ENCODE measurements at regions not wholly inside any gene's neighbourhood (a gene's known extent, or its start where the extent isn't known, plus 50 kb on each side); places are given as distances from the start of the nearest gene placed in this dataset.

DNA sequence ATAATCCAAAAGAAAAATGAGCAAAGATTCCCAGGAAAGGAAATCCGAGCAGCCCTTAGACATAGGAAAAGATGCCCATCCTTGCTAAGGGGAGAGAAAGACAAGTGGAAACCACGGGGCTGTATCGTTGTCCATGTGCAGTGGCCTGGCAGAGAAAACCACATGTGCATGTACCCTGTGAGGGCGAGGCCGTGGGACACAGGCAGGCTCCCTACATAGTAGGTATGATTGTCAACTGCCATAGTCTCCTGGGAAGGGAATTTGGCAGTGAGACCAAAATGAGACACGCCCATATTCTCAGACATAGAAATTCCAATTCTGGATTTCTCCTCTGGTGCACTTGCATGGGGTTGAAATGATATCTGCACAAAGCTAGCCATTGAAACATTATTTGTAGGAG lies 169.7 kb upstream of the SALL4 start:
- Mint-ChIP-seq H3K27ac (ENCODE audit: unreplicated experiment) (no peak overlapping the region), H3K36me3 (ENCODE audit: low read depth) (no peaks in the 10 kb centered on the region), H3K4me1 (ENCODE audit: low read depth) (peaks cover 8% of the 10 kb centered on the region), H3K4me3 (ENCODE audit: unreplicated experiment) (no peak overlapping the region), H3K9me3 (ENCODE audit: low read depth) (no peaks in the 10 kb centered on the region), H3K27me3 (ENCODE audit: low read depth) (no peaks in the 10 kb centered on the region)
- DNase-seq (ENCODE audit: low spot score), result no peak
- TF ChIP-seq, protein P1, sequence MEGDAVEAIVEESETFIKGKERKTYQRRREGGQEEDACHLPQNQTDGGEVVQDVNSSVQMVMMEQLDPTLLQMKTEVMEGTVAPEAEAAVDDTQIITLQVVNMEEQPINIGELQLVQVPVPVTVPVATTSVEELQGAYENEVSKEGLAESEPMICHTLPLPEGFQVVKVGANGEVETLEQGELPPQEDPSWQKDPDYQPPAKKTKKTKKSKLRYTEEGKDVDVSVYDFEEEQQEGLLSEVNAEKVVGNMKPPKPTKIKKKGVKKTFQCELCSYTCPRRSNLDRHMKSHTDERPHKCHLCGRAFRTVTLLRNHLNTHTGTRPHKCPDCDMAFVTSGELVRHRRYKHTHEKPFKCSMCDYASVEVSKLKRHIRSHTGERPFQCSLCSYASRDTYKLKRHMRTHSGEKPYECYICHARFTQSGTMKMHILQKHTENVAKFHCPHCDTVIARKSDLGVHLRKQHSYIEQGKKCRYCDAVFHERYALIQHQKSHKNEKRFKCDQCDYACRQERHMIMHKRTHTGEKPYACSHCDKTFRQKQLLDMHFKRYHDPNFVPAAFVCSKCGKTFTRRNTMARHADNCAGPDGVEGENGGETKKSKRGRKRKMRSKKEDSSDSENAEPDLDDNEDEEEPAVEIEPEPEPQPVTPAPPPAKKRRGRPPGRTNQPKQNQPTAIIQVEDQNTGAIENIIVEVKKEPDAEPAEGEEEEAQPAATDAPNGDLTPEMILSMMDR (IDR thresholded peaks at IDR 0.05), result no peak

DNA sequence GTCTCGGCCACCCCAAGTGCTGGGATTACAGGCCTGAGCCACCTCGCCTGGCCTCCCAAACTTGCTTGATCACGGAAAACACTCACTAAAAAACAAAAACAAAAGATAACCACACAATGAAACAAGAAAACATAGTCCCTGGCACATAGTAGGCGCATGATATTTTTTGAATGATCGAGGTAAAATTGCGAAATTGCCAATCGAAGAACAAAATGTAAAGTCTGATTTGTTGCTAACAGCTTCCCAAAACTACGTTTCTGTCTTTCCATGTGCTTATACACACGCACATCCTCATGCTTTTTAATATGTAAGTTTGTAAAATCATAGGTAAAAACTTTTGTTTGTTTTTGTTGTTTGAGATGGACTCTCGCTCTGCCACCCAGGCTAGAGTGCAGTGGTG lies 168.5 kb upstream of the SALL4 start:
- peaks cover 8% of the 10 kb centered on the region for H3K4me1 Mint-ChIP-seq (ENCODE audit: low read depth)
- TF ChIP-seq, protein P1 (IDR thresholded peaks at IDR 0.05), result no peak
- no peak overlapping the region for H3K27ac Mint-ChIP-seq (ENCODE audit: unreplicated experiment)
- H3K27me3 Mint-ChIP-seq (ENCODE audit: low read depth), result no peaks in the 10 kb centered on the region
- DNase-seq (ENCODE audit: low spot score), result no peak
- H3K9me3 Mint-ChIP-seq (ENCODE audit: low read depth), result no peaks in the 10 kb centered on the region
- H3K4me3 Mint-ChIP-seq (ENCODE audit: unreplicated experiment), result no peak overlapping the region
- H3K36me3 Mint-ChIP-seq (ENCODE audit: low read depth), result no peaks in the 10 kb centered on the region

DNA sequence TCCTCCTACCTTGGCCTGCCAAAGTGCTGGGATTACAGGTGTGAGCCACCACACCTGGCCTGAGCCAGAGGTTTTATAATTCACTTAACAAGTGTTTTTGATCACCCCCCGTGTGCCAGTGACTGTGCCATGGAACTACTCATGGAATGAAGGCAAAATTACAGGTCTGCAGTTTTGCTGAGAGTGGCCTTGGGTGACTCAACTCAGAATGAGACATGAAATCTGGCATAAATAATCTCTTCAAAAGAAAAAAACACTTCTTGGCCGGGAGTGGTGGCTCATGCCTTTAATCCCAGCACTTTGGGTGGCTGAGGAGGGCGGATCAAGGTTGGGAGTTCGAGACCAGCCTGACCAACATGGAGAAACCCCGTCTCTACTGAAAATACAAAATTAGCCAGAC lies 166.9 kb upstream of the SALL4 start:
- no peaks in the 10 kb centered on the region for H3K27me3 Mint-ChIP-seq (ENCODE audit: low read depth)
- no peak overlapping the region for H3K4me3 Mint-ChIP-seq (ENCODE audit: unreplicated experiment)
- H3K4me1 Mint-ChIP-seq (ENCODE audit: low read depth), result peaks cover 8% of the 10 kb centered on the region
- TF ChIP-seq, protein P1 (IDR thresholded peaks at IDR 0.05), result no peak
- DNase-seq (ENCODE audit: low spot score), result no peak
- no peak overlapping the region for H3K27ac Mint-ChIP-seq (ENCODE audit: unreplicated experiment)
- H3K36me3 Mint-ChIP-seq (ENCODE audit: low read depth), result no peaks in the 10 kb centered on the region
- H3K9me3 Mint-ChIP-seq (ENCODE audit: low read depth), result no peaks in the 10 kb centered on the region

DNA sequence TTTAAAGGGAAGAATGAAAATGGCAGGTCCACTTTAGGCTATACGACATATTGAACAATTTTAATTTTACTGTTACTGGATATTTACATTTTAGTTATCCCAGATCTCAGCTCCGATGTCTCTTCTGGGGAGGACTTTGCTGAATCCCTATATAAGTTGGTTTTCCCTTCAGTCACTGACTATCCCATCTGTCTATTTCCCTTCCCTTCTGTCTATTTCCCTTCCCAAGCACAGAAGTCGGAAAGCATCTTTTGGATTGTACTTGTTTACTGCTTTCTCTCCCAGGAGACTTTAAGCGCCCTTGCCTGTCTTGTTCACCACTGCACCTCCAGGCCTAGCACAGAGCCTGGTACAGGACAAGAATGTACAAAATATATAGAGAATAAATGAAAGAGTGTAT lies 165.8 kb upstream of the SALL4 start:
- no peaks in the 10 kb centered on the region for H3K27me3 Mint-ChIP-seq (ENCODE audit: low read depth)
- TF ChIP-seq, protein P1 (IDR thresholded peaks at IDR 0.05), result no peak
- no peaks in the 10 kb centered on the region for H3K36me3 Mint-ChIP-seq (ENCODE audit: low read depth)
- H3K9me3 Mint-ChIP-seq (ENCODE audit: low read depth), result no peaks in the 10 kb centered on the region
- H3K4me1 Mint-ChIP-seq (ENCODE audit: low read depth), result peaks cover 8% of the 10 kb centered on the region
- H3K27ac Mint-ChIP-seq (ENCODE audit: unreplicated experiment), result no peak overlapping the region
- DNase-seq (ENCODE audit: low spot score), result no peak
- no peak overlapping the region for H3K4me3 Mint-ChIP-seq (ENCODE audit: unreplicated experiment)

DNA sequence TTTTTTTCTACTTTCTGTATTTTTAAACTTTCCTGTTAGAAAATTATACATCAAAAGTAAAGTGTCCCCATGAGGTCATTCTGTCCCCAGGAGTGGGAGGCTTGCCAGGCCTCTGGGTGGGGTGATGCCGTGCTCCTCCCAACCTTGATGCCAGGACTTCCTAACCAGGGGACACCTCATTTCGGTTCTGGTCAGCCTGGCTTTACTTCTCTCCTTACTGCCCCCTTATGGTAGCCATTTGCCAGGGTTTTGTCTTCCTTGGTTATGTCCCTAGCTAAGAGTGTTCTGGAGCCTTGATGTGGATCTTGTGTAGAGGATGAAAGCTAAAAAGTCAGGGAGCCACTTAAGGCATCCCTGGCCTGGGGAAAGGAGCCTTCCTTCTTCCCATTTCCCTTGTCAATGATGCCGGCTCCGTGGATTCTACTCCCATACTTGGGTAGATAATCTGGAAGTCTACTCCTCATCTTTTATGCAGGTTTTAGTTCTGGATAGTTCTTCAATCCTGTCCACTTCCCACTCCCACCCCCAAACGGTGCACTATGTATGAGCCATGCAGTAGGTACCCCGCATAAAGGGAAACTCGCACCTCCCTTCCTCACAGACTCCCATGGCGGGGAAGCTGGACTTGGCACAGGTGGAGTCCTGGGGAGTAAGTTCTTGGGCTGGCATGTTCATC lies 164.1 kb upstream of the SALL4 start:
- TF ChIP-seq, protein P1 (IDR thresholded peaks at IDR 0.05), result peak; percentile 83
- no peak overlapping the region for H3K4me3 Mint-ChIP-seq (ENCODE audit: unreplicated experiment)
- no peak for DNase-seq (ENCODE audit: low spot score)
- H3K36me3 Mint-ChIP-seq (ENCODE audit: low read depth), result no peaks in the 10 kb centered on the region
- no peaks in the 10 kb centered on the region for H3K9me3 Mint-ChIP-seq (ENCODE audit: low read depth)
- H3K27me3 Mint-ChIP-seq (ENCODE audit: low read depth), result no peaks in the 10 kb centered on the region
- peaks cover 4% of the 10 kb centered on the region for H3K4me1 Mint-ChIP-seq (ENCODE audit: low read depth)
- no peak overlapping the region for H3K27ac Mint-ChIP-seq (ENCODE audit: unreplicated experiment)

Data from chondrocyte (in vitro differentiated cells).